Esophagus muscularis mucosa (tissue), 4 donors: ENCODE measurements at regions not wholly inside any gene's neighbourhood (a gene's known extent, or its start where the extent isn't known, plus 50 kb on each side); places are given as distances from the start of the nearest gene placed in this dataset.

Source experiments
- CTCF ChIP-seq, 3 experiments: fragments of 200-600 bp in 2 of 3; fragments of 450-650 bp in 1 of 3; sonication (generic) in 2 of 3; IDR thresholded peaks; one replicate each; pipeline ENCODE4 v1.5.1; 2017 to 2019; ENCODE audit warnings: antibody characterized with exemption in 3 of 3, mild to moderate bottlenecking in 2 of 3, moderate library complexity in 1 of 3
- EP300 ChIP-seq: sonication (generic); formaldehyde crosslinking; IDR thresholded peaks from one replicate; pipeline ENCODE4 v1.6.1; 2017; ENCODE audit warnings: antibody characterized with exemption
- POLR2A ChIP-seq: fragments of 450-650 bp; IDR thresholded peaks from one replicate; pipeline ENCODE4 v1.6.1; 2017; ENCODE audit warnings: antibody characterized with exemption, moderate library complexity, mild to moderate bottlenecking, low read depth
- POLR2AphosphoS5 ChIP-seq, 2 donors: sonication (generic); formaldehyde crosslinking; IDR thresholded peaks; one replicate each; pipeline ENCODE4 v1.6.1; 2017; ENCODE audit warnings: antibody characterized with exemption in 2 of 2

- TF ChIP-seq CTCF (IDR thresholded peaks at IDR 0.05) (no peak), POLR2A (no peak), POLR2AphosphoS5 (IDR thresholded peaks at IDR 0.05) (no peak), EP300 (no peak)
These were observed 291.4 kb downstream of the KLF6 start for GRCh38 chr10:3493621-3494020.
